HL-60 (cell line): ENCODE measurements at regions not wholly inside any gene's neighbourhood (a gene's known extent, or its start where the extent isn't known, plus 50 kb on each side); places are given as distances from the start of the nearest gene placed in this dataset.

Experiments used
- CTCF ChIP-seq: IDR thresholded peaks from one replicate; pipeline ENCODE4 v1.5.1; 2011; ENCODE audit warnings: low read length, control low read depth, inconsistent platforms; ENCODE audit not compliant: insufficient read depth
- GABPA ChIP-seq: IDR thresholded peaks from 2 replicates; pipeline ENCODE4 v1.6.1; 2012; ENCODE audit warnings: low read depth
- REST ChIP-seq: IDR thresholded peaks from 2 replicates; pipeline ENCODE4 v1.6.1; 2012; ENCODE audit warnings: low read depth; ENCODE audit not compliant: insufficient replicate concordance

- TF ChIP-seq CTCF: no peak
- TF ChIP-seq REST: no peak
- no peak for TF ChIP-seq GABPA
Observed at GRCh38 chr9:103372828-103373227, 377.7 kb downstream of the CYLC2 start.
